ENCODE measurements at regions not wholly inside any gene's neighbourhood (a gene's known extent, or its start where the extent isn't known, plus 50 kb on each side); places are given as distances from the start of the nearest gene placed in this dataset.
"Not testable (repeated sequence)": the region's sequence is repeated elsewhere in the genome, so short reads cannot be mapped to it uniquely, and the experiment has no call there.

DNA sequence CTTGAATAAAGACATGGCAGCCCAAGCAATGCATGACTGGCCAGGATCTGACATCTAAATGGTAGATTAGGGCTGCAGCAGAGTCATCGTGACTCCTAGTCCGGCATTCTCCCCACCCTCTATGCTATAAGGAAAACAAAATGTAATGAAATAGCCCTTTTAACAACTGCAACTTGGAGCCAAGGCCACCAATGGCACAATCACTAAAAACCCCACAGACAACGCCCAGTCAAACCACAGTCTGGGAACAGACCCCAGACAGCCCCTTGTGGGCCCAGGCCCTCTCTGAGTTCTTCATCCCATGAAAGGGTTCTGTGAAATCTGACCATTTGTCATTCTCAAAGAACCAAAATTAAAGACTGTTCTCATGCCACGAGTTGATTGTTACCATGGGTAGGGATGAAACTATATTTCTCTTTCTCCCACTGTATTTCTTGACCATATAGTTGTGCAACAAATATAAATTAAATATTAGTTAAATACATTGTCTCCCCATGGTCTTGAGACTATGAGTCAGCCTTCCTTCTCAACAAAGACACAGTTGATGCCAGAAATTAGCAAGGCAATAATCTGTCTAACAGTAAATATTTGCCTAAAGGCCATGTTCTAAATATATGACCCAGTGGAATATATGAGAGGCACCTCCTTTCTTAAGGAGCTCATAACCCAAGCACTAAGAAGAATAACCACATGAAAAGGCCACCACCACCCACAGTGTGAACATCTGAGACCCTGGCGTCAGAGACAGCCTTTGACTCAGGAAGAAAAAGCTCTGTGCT is 85.6 kb upstream of the SSTR4 start:
- DNase-seq (ENCODE audit: low read depth in 2 of 2): no peak

DNA sequence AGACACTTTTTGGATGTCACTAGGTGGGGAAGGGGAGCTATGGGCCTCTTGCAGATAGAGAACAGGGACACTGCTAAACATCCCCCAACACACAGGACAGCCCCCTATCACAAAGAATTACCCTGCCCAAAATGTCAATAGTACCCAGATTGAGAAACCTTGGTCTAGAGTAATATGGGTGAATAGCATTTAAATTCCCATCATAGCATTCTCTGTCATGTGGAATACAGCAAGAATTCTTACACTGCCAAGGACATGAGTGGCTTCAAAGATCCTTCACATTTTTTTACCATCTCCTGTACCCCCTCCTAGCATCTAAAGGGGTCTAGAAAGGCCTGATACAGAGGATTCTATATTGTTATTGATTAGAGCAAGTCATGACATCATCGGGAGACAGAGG is 83.1 kb upstream of the SSTR4 start:
- no peak for DNase-seq (ENCODE audit: low read depth in 2 of 2)

DNA sequence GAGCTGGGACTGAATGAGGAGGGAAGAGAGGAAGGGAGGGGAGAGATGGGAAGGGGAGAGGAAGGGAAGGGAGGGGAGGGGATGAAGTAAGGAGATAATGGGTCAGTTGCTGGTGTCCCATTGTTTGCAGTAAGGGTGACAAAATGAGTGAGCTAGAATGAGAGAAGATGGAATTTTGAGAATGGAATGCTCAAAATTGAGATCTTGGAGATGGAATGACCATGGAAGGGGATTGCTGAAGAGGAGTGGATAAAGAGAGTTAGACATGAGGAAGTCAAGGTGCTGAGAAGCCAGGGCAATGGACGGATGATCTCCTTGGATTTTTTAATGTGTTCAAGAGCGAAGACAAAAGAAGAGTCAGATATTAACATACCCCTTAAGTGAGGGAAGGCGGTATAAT is 80.5 kb upstream of the SSTR4 start:
- no peak for DNase-seq (ENCODE audit: low read depth in 2 of 2)

DNA sequence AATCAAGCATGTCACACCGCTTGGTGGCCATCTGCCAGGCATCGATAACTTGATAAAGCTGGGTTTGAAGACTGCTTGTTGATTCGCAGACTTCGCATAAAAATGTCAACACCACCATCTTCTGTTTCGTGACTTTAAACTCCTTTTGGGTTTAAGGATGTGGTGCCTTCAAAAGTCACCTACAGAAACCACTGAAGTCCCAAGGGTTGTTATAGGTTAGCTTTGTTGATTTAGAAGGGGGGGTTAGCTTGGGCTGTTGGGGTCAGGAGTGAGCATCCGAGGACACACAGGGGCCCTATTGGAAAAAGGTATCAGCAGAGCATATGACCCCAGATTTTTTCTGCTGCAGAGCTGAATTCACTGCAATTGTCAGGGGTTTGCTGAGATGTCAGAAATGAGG is 76.7 kb upstream of the SSTR4 start:
- no peak for DNase-seq (ENCODE audit: low read depth in 2 of 2)

DNA sequence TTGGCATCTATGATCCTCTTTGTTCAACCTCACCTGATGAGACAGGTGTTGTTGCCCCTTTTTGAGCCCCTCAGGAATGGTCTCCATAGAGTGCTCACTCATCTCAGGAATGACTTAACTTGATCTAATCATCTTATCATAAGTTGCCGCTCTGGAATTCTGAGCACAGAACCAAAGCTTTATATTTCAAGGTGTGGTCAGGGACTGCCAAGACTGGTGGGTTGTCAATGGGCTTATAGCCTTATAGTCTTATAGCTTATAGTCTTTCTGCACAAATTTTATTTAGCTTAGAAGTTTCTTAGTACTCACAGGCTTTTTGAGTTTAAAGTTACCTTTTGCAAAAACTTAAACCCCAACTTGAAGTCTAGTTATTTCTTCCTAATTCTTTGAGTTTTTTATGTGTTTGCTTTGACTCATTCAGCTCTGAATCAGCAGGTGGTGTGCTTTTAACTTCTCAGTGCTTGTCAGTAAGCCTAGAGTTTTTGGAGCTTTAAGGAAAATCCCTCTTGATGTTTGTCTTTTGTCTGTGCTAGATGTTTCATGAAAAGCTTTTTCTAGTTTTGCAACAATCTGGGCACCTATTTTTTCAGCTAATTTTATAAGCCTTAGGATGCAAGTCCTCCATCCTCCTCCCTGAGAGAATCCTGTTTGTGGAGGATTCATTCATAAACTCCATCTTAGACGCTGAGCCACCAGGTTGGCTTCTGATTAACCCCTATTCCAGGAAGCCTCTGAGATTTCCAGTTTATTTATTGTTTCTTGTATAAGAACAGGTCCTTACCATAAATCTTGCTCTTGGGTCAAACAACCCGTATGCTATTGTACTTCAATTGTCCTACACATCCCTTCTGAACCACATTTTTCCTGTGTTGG is 72.3 kb upstream of the SSTR4 start:
- no peak for DNase-seq (ENCODE audit: low read depth in 2 of 2)

DNA sequence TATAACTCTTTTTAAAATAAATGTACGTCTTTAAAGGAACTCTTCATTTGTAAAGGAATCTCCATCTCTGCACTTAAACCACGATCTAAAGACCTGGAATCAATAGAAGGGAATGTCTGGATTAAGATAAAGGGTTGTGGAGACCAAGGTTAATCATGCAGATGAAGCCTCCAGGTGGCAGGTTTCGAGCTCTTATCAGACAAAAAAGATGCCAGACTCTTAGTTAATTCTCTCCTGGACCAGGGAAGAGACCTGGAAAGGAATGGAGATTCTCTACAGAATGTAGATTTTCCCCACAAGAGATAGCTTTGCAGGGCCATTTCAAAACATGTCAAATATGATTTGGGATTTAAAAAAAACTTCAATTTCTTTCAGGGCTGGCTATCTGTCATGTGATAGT is 71.5 kb upstream of the SSTR4 start:
- DNase-seq (ENCODE audit: low read depth in 2 of 2): no peak

DNA sequence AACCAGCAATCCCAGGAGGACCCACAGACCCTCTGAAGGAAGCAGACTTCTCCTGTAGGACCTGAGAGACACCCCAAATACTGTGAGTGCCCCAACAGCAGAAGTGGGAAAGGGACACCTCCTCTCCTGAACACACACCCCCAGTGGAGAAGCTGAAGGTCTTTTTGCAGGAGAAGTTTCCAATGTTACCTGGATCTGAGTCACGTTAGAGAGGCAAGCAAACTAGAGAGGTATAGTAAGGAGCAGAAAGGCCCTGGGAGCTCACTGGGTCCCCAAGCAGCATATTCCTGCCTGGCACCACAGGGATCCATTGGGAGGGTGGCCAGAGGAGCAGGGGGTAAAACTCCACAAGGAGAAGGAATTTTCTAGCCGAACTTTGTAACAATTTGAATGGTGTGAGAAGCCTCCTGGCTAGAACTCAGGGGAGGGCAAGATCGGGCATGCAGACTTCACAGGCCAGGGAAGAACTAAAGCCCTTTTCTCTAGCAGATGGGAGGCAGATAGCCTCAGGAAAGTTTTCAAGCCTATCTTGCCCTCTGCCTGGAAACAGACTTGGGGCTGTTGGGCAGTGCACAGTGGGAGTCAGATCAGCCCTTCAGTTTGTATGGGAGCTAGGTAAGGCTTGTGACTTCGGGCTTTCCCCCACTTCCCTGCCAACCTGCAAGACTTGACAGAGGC is 68.2 kb upstream of the SSTR4 start:
- DNase-seq (ENCODE audit: low read depth in 2 of 2): no peak

DNA sequence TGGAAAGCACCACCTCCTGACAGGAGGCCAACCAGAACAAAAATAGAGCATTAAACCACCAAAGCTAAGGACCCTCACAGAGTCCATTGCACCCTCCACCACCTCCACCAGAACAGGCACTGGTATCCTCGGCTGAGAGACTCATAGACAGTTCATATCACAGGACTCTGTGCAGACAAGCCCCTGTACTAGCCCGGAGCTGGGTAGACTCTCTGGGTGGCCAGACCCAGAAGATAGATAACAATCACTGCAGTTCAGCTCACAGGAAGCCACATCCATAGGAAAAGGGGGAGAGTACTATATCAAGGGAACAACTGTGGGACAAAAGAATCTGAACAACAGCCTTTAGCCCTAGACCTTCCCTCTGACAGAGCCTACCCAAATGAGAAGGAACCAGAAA is 67.4 kb upstream of the SSTR4 start:
- not testable (repeated sequence) for DNase-seq (ENCODE audit: low read depth in 2 of 2)

DNA sequence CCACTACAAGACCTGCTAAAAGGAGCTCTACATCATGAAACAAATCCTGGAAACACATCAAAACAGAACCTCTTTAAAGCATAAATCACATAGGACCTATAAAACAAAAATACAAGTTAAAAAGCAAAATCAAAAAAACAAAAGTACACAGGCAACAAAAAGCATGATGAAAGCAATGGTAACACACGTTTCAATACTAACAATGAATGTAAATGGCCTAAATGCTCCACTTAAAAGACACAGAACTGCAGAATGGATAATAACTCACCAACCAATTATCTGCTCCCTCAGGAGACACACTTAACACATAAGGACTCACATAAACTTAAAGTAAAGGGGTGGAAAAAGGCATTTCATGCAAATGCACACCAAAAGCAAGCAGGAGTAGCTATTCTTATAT is 66.1 kb upstream of the SSTR4 start:
- DNase-seq (ENCODE audit: low read depth in 2 of 2): not testable (repeated sequence)

DNA sequence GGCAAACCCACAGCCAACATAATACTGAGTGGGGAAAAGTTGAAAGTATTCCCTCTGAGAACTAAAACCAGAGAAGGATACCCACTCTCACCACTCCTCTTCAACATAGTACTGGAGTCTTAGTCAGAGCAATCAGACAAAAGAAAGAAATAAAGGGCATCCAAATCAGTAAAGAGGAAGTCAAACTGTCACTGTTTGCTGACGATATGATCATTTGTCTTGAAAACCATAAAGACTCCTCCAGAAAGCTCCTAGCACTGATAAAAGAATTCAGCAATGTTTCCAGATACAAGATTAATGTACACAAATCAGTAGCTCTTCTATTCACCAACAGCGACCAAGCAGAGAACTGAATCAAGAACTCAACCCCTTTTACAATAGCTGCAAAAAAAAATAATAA is 64.0 kb upstream of the SSTR4 start:
- DNase-seq (ENCODE audit: low read depth in 2 of 2): not testable (repeated sequence)

DNA sequence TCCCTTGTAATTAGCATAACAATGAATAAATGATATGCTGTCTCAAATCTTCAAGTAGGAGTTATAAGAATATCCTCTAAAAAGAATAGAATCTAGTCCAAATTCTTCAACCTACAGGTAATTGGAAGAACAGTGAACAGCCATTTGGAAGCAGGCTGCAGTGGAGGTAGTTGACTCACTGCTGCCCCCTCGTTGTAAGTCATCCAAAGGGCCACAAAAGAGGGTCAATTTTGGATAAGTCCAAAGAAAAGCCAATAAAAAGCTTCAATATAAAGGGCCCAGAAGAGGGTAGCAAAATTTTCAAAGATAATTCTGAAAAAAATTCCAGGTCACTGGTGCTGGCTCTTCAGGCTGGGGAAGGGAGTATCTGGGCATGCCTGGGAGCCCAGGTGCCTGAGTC is 60.8 kb upstream of the SSTR4 start:
- no peak for DNase-seq (ENCODE audit: low read depth in 2 of 2)

DNA sequence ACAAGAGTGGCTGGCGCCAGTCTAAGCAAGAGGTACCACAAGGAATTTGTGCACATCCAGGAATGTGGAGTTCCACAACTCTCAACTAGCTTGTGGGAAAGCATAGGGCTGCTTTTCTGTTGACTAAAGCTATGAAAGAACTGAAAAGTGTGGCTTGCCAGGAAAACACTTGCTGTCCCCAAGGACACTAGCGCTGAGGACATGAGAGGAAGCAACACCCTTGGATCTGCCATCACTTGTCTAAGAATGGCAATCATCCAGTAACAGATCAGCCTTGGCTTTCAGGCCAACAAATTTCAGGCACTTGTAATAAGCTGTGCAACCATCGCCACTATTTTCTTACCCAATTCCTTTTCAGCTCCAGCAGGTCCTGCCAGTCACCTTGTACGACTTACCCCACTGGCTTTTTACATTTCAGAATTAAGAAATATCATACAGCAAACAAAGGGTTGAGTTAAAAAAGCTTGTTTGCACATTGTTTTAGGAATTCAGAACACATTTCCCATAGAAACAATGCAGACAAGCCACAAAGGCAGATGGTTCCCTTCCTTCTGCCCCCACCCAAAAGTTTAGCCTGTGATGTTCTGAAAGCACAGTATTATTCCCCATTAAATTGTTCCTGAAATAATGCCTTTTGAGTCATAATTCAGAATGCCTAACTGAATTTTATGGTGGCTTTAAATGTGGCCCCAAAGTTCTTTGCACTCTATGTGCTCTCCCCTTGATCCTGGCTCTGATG is 57.9 kb upstream of the SSTR4 start:
- DNase-seq (ENCODE audit: low read depth in 2 of 2): no peak

DNA sequence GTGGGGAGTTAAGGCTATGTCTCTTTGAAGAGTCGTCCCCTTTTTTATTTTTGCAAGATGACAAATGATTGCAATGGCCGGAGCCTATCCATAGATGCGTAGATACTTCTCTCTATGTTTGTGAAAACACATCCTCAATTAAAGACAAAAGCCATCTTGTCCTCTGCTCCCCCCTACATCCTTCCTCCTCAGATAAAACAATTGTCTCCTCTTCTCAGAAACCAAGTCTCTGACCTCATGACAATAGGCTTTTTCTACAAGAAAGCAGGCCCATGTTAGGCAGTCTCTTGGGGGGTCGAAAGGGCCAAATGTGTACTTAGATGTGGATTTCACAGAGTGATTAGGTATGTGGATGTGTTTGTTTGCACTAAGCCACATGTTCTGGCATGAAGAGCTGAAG is 51.1 kb upstream of the SSTR4 start:
- no peak for DNase-seq (ENCODE audit: low read depth in 2 of 2)

DNA sequence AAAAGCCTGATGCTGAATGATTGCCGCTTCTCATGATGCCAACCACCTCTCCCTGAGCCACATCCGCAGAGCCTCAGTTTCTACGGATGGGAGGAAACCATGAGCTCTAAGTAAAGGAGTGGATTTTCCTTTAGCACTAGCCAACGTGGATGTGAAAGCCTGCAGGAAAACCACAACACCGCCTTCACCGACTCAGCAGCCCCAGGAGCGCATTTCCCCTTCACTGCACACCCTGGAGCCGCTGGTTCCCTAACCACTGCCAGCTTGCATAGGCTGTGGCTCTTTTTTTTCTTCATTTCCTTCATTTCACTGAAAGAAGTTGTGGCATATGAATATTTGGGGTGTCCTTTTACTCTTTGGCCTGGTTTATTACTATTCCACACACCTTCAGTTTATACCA is 50.5 kb upstream of the SSTR4 start:
- DNase-seq (ENCODE audit: low read depth in 2 of 2): no peak

DNA sequence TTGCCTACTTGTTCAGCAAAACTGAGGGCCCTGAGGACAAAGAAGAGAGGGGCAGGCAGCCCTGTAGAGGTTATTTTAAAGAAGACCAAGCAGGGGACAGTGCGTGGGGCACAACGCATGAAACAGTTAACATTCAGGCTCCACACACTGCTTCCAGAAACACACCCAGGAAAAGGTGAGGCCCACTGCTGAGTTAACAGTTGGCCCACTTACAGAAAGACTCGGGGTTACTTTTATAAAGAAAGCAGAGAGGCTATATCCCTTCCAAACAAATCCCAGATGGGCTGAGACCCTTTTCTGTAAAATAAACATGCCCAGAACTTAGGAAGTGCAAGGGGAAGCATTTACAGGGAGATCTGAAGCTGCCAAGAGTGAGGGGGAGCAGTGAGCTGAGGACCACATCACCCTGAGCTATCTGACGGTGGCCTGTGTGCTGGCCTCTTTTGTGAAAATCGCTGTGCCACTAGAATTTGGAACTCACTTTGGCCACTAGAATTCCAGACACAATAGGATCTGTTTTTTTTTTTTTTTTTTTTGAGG is 49.8 kb upstream of the SSTR4 start:
- no peak for DNase-seq (ENCODE audit: low read depth in 2 of 2)
